ENCODE measurements at regions not wholly inside any gene's neighbourhood (a gene's known extent, or its start where the extent isn't known, plus 50 kb on each side); places are given as distances from the start of the nearest gene placed in this dataset.
"Not testable (repeated sequence)": the region's sequence is repeated elsewhere in the genome, so short reads cannot be mapped to it uniquely, and the experiment has no call there.

DNA sequence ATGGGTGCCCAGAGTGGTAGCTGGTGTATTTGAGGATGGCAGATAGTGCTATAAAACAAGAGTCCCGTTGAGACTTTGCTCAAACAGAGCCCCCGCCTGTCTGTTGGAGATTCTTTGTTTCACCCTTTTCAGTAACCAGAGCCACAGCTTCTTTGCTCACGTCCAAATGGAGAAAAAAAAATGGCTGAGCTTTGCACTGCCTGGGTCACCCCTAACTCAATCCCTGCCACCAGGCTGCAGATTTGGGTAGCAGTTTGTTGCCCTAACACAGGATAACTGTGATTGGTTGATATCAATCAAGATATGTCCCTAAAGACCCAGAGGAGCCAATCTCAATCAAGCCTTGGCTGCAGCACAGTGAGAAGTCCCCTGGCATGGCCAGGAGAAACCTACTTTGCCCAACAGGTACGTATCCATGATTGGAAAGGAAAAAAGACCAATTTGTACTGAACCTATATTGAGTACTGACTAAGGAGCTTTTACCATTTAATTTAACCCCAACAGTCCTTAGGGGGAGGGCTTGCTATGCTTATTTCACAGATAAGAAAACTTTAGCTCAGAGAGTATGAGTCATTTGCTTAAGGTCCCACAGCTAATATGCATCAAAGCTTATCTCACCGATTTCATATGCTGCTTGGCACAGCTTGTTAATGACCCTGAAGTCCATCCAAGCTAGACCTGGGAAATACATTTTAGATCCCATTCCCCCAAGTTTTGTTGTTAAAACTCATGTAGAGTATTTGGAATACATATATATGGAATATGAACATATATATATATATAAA, 72.0 kb upstream of the SH3BP4 start (continued):
- TF ChIP-seq, protein P1, sequence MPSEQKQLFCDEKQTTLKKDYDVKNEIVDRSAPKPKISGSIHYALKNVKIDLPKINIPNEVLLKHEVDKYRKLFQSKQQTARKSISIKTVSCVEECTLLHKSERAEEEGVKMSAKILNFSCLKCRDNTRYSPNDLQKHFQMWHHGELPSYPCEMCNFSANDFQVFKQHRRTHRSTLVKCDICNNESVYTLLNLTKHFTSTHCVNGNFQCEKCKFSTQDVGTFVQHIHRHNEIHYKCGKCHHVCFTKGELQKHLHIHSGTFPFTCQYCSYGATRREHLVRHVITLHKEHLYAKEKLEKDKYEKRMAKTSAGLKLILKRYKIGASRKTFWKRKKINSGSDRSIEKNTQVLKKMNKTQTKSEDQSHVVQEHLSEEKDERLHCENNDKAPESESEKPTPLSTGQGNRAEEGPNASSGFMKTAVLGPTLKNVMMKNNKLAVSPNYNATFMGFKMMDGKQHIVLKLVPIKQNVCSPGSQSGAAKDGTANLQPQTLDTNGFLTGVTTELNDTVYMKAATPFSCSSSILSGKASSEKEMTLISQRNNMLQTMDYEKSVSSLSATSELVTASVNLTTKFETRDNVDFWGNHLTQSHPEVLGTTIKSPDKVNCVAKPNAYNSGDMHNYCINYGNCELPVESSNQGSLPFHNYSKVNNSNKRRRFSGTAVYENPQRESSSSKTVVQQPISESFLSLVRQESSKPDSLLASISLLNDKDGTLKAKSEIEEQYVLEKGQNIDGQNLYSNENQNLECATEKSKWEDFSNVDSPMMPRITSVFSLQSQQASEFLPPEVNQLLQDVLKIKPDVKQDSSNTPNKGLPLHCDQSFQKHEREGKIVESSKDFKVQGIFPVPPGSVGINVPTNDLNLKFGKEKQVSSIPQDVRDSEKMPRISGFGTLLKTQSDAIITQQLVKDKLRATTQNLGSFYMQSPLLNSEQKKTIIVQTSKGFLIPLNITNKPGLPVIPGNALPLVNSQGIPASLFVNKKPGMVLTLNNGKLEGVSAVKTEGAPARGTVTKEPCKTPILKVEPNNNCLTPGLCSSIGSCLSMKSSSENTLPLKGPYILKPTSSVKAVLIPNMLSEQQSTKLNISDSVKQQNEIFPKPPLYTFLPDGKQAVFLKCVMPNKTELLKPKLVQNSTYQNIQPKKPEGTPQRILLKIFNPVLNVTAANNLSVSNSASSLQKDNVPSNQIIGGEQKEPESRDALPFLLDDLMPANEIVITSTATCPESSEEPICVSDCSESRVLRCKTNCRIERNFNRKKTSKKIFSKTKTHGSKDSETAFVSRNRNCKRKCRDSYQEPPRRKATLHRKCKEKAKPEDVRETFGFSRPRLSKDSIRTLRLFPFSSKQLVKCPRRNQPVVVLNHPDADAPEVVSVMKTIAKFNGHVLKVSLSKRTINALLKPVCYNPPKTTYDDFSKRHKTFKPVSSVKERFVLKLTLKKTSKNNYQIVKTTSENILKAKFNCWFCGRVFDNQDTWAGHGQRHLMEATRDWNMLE (tag by site-specific recombination; conservative IDR thresholded peaks at IDR 0.05; ENCODE audit: low read depth), result no peak
- TF ChIP-seq SP3 (tag by site-specific recombination; IDR thresholded peaks at IDR 0.05) (0 out of 2 replicates have a peak, but pooled peaks have one; percentile 9), ZFP3 (tag by site-specific recombination; IDR thresholded peaks at IDR 0.05; ENCODE audit: low read depth) (no peak)
- TF ChIP-seq, protein P2, sequence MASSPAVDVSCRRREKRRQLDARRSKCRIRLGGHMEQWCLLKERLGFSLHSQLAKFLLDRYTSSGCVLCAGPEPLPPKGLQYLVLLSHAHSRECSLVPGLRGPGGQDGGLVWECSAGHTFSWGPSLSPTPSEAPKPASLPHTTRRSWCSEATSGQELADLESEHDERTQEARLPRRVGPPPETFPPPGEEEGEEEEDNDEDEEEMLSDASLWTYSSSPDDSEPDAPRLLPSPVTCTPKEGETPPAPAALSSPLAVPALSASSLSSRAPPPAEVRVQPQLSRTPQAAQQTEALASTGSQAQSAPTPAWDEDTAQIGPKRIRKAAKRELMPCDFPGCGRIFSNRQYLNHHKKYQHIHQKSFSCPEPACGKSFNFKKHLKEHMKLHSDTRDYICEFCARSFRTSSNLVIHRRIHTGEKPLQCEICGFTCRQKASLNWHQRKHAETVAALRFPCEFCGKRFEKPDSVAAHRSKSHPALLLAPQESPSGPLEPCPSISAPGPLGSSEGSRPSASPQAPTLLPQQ (tag by site-specific recombination; IDR thresholded peaks at IDR 0.05), result no peak; the same call in none of the 2 replicates
- TF ChIP-seq, protein P3, sequence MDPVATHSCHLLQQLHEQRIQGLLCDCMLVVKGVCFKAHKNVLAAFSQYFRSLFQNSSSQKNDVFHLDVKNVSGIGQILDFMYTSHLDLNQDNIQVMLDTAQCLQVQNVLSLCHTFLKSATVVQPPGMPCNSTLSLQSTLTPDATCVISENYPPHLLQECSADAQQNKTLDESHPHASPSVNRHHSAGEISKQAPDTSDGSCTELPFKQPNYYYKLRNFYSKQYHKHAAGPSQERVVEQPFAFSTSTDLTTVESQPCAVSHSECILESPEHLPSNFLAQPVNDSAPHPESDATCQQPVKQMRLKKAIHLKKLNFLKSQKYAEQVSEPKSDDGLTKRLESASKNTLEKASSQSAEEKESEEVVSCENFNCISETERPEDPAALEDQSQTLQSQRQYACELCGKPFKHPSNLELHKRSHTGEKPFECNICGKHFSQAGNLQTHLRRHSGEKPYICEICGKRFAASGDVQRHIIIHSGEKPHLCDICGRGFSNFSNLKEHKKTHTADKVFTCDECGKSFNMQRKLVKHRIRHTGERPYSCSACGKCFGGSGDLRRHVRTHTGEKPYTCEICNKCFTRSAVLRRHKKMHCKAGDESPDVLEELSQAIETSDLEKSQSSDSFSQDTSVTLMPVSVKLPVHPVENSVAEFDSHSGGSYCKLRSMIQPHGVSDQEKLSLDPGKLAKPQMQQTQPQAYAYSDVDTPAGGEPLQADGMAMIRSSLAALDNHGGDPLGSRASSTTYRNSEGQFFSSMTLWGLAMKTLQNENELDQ (tag by site-specific recombination; IDR thresholded peaks at IDR 0.05; ENCODE audit: low read depth), result no peak

DNA sequence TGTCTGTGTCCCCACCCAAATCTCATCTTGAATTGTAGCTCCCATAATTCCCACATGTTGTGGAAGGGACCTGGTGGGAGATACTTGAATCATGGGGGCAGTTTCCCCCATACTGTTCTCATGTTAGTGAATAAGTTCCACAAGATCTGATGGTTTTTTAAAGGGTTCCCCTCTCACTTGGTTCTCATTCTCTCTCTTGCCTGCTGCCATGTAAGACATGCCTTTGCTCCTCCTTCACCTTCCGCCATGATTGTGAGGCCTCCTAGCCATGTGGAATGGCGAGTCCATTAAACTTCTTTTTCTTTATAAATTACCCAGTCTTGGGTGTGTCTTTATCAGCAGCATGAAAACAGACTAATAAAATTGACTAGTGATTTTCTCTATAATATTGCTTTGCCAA, 75.2 kb upstream of the SH3BP4 start:
- H3K9me3 ChIP-seq (ENCODE audit: control insufficient read depth, insufficient read depth, low read depth, low read length); H3K27ac ChIP-seq (ENCODE audit: extremely low read depth, low read depth, low read length); POLR2A ChIA-PET; H3K4me3 ChIP-seq (ENCODE audit: low read depth, low read length); CTCF ChIA-PET; H3K36me3 ChIP-seq (ENCODE audit: control insufficient read depth in 2 of 2, insufficient read depth in 1 of 2, low read length in 2 of 2): not testable (repeated sequence)
- H3K4me1 ChIP-seq (ENCODE audit: control insufficient read depth, insufficient read depth, low read length), result peaks cover 20% of the 10 kb centered on the region

DNA sequence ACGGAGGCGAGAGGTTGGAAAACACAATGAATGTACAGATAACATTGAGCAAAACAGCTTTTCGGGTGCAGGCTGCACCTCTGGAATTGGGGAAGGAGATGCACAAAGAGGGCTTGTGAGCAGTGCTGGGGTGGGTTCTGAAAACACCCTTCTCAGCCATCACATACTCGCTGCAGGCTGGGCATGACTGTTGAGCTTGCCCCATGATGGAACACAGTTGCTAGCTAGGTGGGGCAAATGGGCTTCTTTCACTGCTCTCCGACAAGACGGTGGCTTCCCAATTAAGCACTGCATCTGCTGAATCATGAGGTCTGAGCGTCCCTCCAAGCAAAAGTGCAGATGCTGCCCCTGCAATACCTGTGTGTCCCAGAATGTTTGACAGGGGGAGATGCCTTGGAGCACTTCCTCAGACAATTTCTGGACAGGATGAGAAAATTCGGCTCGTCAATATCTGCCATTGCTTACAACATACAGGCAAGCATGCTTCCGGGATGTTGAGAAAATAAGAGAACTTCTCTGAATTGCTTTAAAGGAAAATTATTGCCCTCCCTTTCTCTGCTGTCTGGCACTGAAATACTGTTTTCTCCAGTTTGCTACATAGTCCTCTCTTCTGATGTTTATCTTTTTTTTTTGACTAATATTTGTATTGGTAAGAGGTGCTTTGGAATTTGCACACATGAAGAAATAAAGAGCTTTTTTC, 77.3 kb upstream of the SH3BP4 start:
- TF ChIP-seq ZNF302 (tag by site-specific recombination; IDR thresholded peaks at IDR 0.05; ENCODE audit: low read depth) (no peak), ZNF623 (tag by site-specific recombination; IDR thresholded peaks at IDR 0.05) (no peak), ZNF791 (tag by site-specific recombination; IDR thresholded peaks at IDR 0.05) (no peak), ZNF777 (tag by site-specific recombination; IDR thresholded peaks at IDR 0.05; ENCODE audit: borderline replicate concordance) (no peak), ZNF155 (tag by site-specific recombination; IDR thresholded peaks at IDR 0.05) (no peak), ZSCAN30 (tag by site-specific recombination; IDR thresholded peaks at IDR 0.05) (no peak), ZNF560 (tag by site-specific recombination; IDR thresholded peaks at IDR 0.05; ENCODE audit: borderline replicate concordance) (no peak), GLI4 (tag by site-specific recombination; IDR thresholded peaks at IDR 0.05) (no peak)
- Histone ChIP-seq H3K4me1 (ENCODE audit: control insufficient read depth, insufficient read depth, low read length) (peaks cover 2% of the 10 kb centered on the region; the same call in 1 of the 2 replicates), H3K9me3 (ENCODE audit: control insufficient read depth, insufficient read depth, low read depth, low read length) (no peaks in the 10 kb centered on the region), H3K36me3 (ENCODE audit: control insufficient read depth in 2 of 2, insufficient read depth in 1 of 2, low read length in 2 of 2) (peaks cover 0 to 7% of the 10 kb centered on the region in 2 experiments; a peak in 1 of 3 replicates), H3K4me3 (ENCODE audit: low read depth, low read length) (no peak overlapping the region), H3K27ac (ENCODE audit: extremely low read depth, low read depth, low read length) (no peak overlapping the region)
- ChIA-PET POLR2A (no interaction called here), CTCF (interaction anchor here (0.6 to 0.7 kb wide), 2 partner anchors 11 to 24 kb away, joined by 3 to 5 read pairs; no protein-coding TSS in a partner anchor)

Data from HEK293 (cell line).